Frontal cortex (tissue), 3 donors: ENCODE measurements at regions not wholly inside any gene's neighbourhood (a gene's known extent, or its start where the extent isn't known, plus 50 kb on each side); places are given as distances from the start of the nearest gene placed in this dataset.
"Not testable (repeated sequence)": the region's sequence is repeated elsewhere in the genome, so short reads cannot be mapped to it uniquely, and the experiment has no call there.

ENCODE experiments used
- DNase-seq, 2 donors: peaks; one replicate each; pipeline ENCODE4 v3.0.0; 2012; ENCODE audit warnings: low spot score in 2 of 2
- FAIRE-seq: peaks from 2 replicates; lab custom pipeline; 2012; peaks lifted over from hg19 to GRCh38; lab: Jason Lieb, UNC
- donor health status: control.
- donor health status: control.
- donor health status: control.

- not testable (repeated sequence) for FAIRE-seq
Measured at GRCh38 chr10:27354100-27354499, 113.5 kb upstream of the ACBD5 start.

GRCh38 chr10:27349987-27350386 lies 109.4 kb upstream of the ACBD5 start:
- DNase-seq: no peak
- no peak for FAIRE-seq

More at GRCh38 chr10:27354100-27354499, 113.5 kb upstream of the ACBD5 start:
- DNase-seq: not testable (repeated sequence)

- not testable (repeated sequence) for FAIRE-seq, DNase-seq
Measured at GRCh38 chr10:27347827-27348207, 107.2 kb upstream of the ACBD5 start.

GRCh38 chr10:27345455-27345920 lies 104.9 kb upstream of the ACBD5 start:
- no peak for FAIRE-seq
- no peak for DNase-seq

GRCh38 chr10:27344568-27345454 lies 104.2 kb upstream of the ACBD5 start:
- FAIRE-seq (no peak), DNase-seq (no peak)

- DNase-seq (no peak), FAIRE-seq (no peak)
Measured at GRCh38 chr10:27341001-27341400, 100.4 kb upstream of the ACBD5 start.

GRCh38 chr10:27335246-27335645 lies 94.6 kb upstream of the ACBD5 start:
- not testable (repeated sequence) for FAIRE-seq, DNase-seq

- FAIRE-seq: no peak
- no peak for DNase-seq
Measured at GRCh38 chr10:27330074-27330473, 89.5 kb upstream of the ACBD5 start.

GRCh38 chr10:27328946-27329345 lies 88.3 kb upstream of the ACBD5 start:
- FAIRE-seq (no peak), DNase-seq (no peak)

- DNase-seq, FAIRE-seq: not testable (repeated sequence)
Measured at GRCh38 chr10:27326748-27327147, 86.2 kb upstream of the ACBD5 start.

- DNase-seq (peak; percentile 36 to 39), FAIRE-seq (no peak)
Measured at GRCh38 chr10:27319752-27320431, 79.3 kb upstream of the ACBD5 start.

- not testable (repeated sequence) for FAIRE-seq, DNase-seq
Measured at GRCh38 chr10:27319139-27319538, 78.5 kb upstream of the ACBD5 start.

- not testable (repeated sequence) for FAIRE-seq, DNase-seq
Measured at GRCh38 chr10:27315082-27315481, 74.5 kb upstream of the ACBD5 start.

- not testable (repeated sequence) for DNase-seq, FAIRE-seq
Measured at GRCh38 chr10:27313586-27313985, 73.0 kb upstream of the ACBD5 start.

GRCh38 chr10:27312854-27313253 lies 72.3 kb upstream of the ACBD5 start:
- no peak for FAIRE-seq
- DNase-seq: no peak

GRCh38 chr10:27311809-27312208 lies 71.2 kb upstream of the ACBD5 start:
- FAIRE-seq, DNase-seq: not testable (repeated sequence)

- not testable (repeated sequence) for FAIRE-seq, DNase-seq
Measured at GRCh38 chr10:27298522-27298850, 57.9 kb upstream of the ACBD5 start.

- no peak for DNase-seq
- no peak for FAIRE-seq
Measured at GRCh38 chr10:27297844-27298521, 57.4 kb upstream of the ACBD5 start.

- FAIRE-seq: not testable (repeated sequence)
Measured at GRCh38 chr10:27296285-27296684, 55.7 kb upstream of the ACBD5 start.

GRCh38 chr10:27291253-27291895 lies 50.8 kb upstream of the ACBD5 start:
- FAIRE-seq, DNase-seq: not testable (repeated sequence)

More at GRCh38 chr10:27296285-27296684, 55.7 kb upstream of the ACBD5 start:
- DNase-seq: not testable (repeated sequence)
